Panc1 (cell line): ENCODE measurements at regions not wholly inside any gene's neighbourhood (a gene's known extent, or its start where the extent isn't known, plus 50 kb on each side); places are given as distances from the start of the nearest gene placed in this dataset.

ENCODE experiments used
- CTCF ChIP-seq: fragments of 450-650 bp; IDR thresholded peaks from 2 replicates; pipeline ENCODE4 v1.5.1; 2017; ENCODE audit warnings: mild to moderate bottlenecking
- POLR2AphosphoS5 ChIP-seq: IDR thresholded peaks from 2 replicates; pipeline ENCODE4 v1.6.1; 2012; ENCODE audit warnings: mild to moderate bottlenecking, low read depth, low read length, moderate library complexity
- REST ChIP-seq, 2 experiments: IDR thresholded peaks; 2 replicates each; pipeline ENCODE4 v1.6.1; 2011 to 2012; ENCODE audit warnings: low read depth in 2 of 2, control low read depth in 1 of 2, low read length in 1 of 2, mild to moderate bottlenecking in 1 of 2, moderate library complexity in 1 of 2; ENCODE audit not compliant: insufficient read depth in 1 of 2
- SIN3A ChIP-seq: IDR thresholded peaks from 2 replicates; pipeline ENCODE4 v1.6.1; 2012; ENCODE audit warnings: low read depth, mild to moderate bottlenecking, low read length, moderate library complexity, borderline replicate concordance; ENCODE audit not compliant: insufficient read depth
- TCF7L2 ChIP-seq: IDR thresholded peaks from 2 replicates; pipeline ENCODE4 v1.6.1; 2011; ENCODE audit warnings: mild to moderate bottlenecking, low read depth, low read length, inconsistent platforms

DNA sequence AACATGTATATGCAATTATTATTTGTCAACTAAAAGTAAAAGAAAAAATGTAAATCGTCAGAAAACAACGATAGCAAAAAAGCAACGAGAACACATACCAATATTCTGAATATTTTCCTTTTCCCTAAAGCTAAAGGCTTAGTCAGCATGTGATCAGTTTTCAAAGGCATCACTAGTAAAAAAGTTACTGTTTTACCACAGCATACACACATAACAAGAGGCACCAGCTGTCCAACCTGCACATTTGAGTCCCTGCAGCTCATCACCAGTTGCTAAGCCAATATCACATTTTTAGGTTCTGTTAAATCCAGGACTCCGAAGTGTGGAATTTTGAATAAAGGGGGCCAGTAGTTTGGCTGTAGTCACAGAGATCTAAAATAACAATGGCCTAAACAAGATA is 203.8 kb downstream of the ADGRA3 start:
- TF ChIP-seq CTCF (no peak), REST (IDR thresholded peaks at IDR 0.05; ENCODE audit: insufficient read depth in 1 of 2, low read depth in 2 of 2, low read length in 1 of 2) (no peak), POLR2AphosphoS5 (no peak), TCF7L2 (no peak), SIN3A (no peak)
